HCT116 (cell line): ENCODE measurements at regions not wholly inside any gene's neighbourhood (a gene's known extent, or its start where the extent isn't known, plus 50 kb on each side); places are given as distances from the start of the nearest gene placed in this dataset.

Experiments used
- ATAC-seq: fragments of 200-7000 bp; cut with Tn5 transposase; 2 replicates; pipeline ENCODE4 v1.9.1; 2020; ENCODE audit warnings: mild to moderate bottlenecking, moderate library complexity
- BruUV-seq: library from RNA; stranded (reverse); fragments of 400-500 nt; replicated peaks from 2 replicates; lab custom pipeline; 2021; lab: Mats Ljungman, UMichigan
- CTCF ChIA-PET: fragments of 300-600 bp; sonication (Branson Sonifier 250); formaldehyde crosslinking; loops from one replicate; lab custom pipeline; 2021; ENCODE audit warnings: antibody characterized with exemption; lab: Charles Lee
- POLR2A ChIA-PET: fragments of 300-600, 350-600 bp; sonication (Branson Sonifier 250); formaldehyde crosslinking; loops from one replicate; lab custom pipeline; 2021; ENCODE audit warnings: antibody characterized with exemption; lab: Charles Lee
- RAD21 ChIA-PET, 2 experiments: fragments of 300-600 bp; sonication (Branson Sonifier 250); formaldehyde crosslinking; loops; one replicate each; lab custom pipeline; 2023; ENCODE audit warnings: low total read pairs in 2 of 2; ENCODE audit not compliant: uncharacterized antibody in 2 of 2, unreplicated experiment in 2 of 2, low non-redundant PET in 1 of 2; lab: Charles Lee
- DNase-seq: peaks from one replicate; pipeline ENCODE4 v3.0.0-alpha.2; 2010; ENCODE audit warnings: low read depth, low spot score
- H2AFZ ChIP-seq: fragments of 200-600 bp; shearing (Covaris generic), sonication (generic); 2 replicates; pipeline ENCODE4 v1.6.1; 2017; ENCODE audit warnings: low read depth, mixed run types, mixed read lengths, antibody characterized with exemption, low read length; ENCODE audit not compliant: poor library complexity, severe bottlenecking
- H3K27ac ChIP-seq: 2 replicates; pipeline ENCODE4 v1.5.1; 2012; ENCODE audit warnings: low read depth, low read length
- H3K27me3 ChIP-seq: fragments of 200-600 bp; sonication (generic); 2 replicates; pipeline ENCODE4 v1.6.1; 2016; ENCODE audit warnings: mixed run types, low read length, mixed read lengths; ENCODE audit not compliant: insufficient read depth
- H3K36me3 ChIP-seq, 2 experiments: fragments of 200-500 bp in 1 of 2; fragments of 200-600 bp in 1 of 2; sonication (Bioruptor generic) in 1 of 2; sonication (generic) in 1 of 2; 2 replicates each; pipeline versions ENCODE4 v1.5.1 to v1.6.1; 2014 to 2016; ENCODE audit warnings: low read length in 2 of 2, inconsistent platforms in 1 of 2, mixed read lengths in 1 of 2, mixed run types in 1 of 2; ENCODE audit not compliant: insufficient read depth in 2 of 2, control insufficient read depth in 1 of 2
- H3K4me1 ChIP-seq, 2 experiments: fragments of 200-600 bp in 1 of 2; sonication (generic) in 1 of 2; 2 replicates each; pipeline versions ENCODE4 v1.5.1 to v1.6.1; 2012 to 2017; ENCODE audit warnings: low read length in 2 of 2, inconsistent platforms in 1 of 2, mild to moderate bottlenecking in 1 of 2, mixed read lengths in 1 of 2, mixed run types in 1 of 2, moderate library complexity in 1 of 2; ENCODE audit not compliant: insufficient read depth in 2 of 2, control insufficient read depth in 1 of 2
- H3K4me2 ChIP-seq: fragments of 200-600 bp; sonication (generic); 2 replicates; pipeline ENCODE4 v1.6.1; 2017; ENCODE audit warnings: mixed run types, low read length, mixed read lengths
- H3K4me3 ChIP-seq, 2 experiments: fragments of 200-600 bp in 1 of 2; sonication (generic) in 1 of 2; replicated peaks in 1 of 2; 2 replicates each; pipeline ENCODE4 v1.5.1; 2011 to 2016; ENCODE audit warnings: low read length in 2 of 2, control low read depth in 1 of 2, low read depth in 1 of 2, mild to moderate bottlenecking in 1 of 2, mixed read lengths in 1 of 2, mixed run types in 1 of 2
- H3K79me2 ChIP-seq: fragments of 200-600 bp; sonication (generic); 2 replicates; pipeline ENCODE4 v1.6.1; 2017; ENCODE audit warnings: mild to moderate bottlenecking, mixed run types, low read length, moderate library complexity, mixed read lengths; ENCODE audit not compliant: insufficient read depth
- H3K9ac ChIP-seq: fragments of 200-600 bp; sonication (generic); 2 replicates; pipeline ENCODE4 v1.6.1; 2016; ENCODE audit warnings: low read length, mixed read lengths
- H3K9me2 ChIP-seq: fragments of 200-600 bp; sonication (generic), shearing (Covaris generic); 2 replicates; pipeline ENCODE4 v1.6.1; 2017; ENCODE audit warnings: mixed run types, mild to moderate bottlenecking, moderate library complexity; ENCODE audit not compliant: insufficient read depth
- H3K9me3 ChIP-seq, 2 experiments: fragments of 200-500 bp in 1 of 2; fragments of 200-600 bp in 1 of 2; sonication (Bioruptor generic) in 1 of 2; sonication (generic) in 1 of 2; 2 replicates each; pipeline ENCODE4 v1.6.1; 2014 to 2017; ENCODE audit warnings: low read length in 2 of 2, mixed read lengths in 2 of 2, inconsistent platforms in 1 of 2, low read depth in 1 of 2, mild to moderate bottlenecking in 1 of 2, mixed run types in 1 of 2, moderate library complexity in 1 of 2; ENCODE audit not compliant: control insufficient read depth in 1 of 2, insufficient read depth in 1 of 2
- H4K20me1 ChIP-seq: fragments of 200-600 bp; sonication (generic), shearing (Covaris generic); 2 replicates; pipeline ENCODE4 v1.6.1; 2017; ENCODE audit warnings: mixed run types, mild to moderate bottlenecking, moderate library complexity; ENCODE audit not compliant: insufficient read depth
- ATF3 ChIP-seq: IDR thresholded peaks from 2 replicates; pipeline ENCODE4 v1.6.1; 2012
- CBX3 ChIP-seq: IDR thresholded peaks from 2 replicates; pipeline ENCODE4 v1.6.1; 2012; ENCODE audit warnings: low read depth
- CEBPB ChIP-seq: IDR thresholded peaks from 2 replicates; pipeline ENCODE4 v1.6.1; 2012; ENCODE audit warnings: low read depth
- CTCF ChIP-seq, 3 experiments: fragments of 200-600 bp in 1 of 3; sonication (generic) in 1 of 3; IDR thresholded peaks in 2 of 3; conservative IDR thresholded peaks in 1 of 3; 2 replicates each; pipeline ENCODE4 v1.5.1; 2012 to 2017; ENCODE audit warnings: low read depth in 2 of 3, low read length in 2 of 3, antibody characterized with exemption in 1 of 3, borderline replicate concordance in 1 of 3, control low read depth in 1 of 3, mild to moderate bottlenecking in 1 of 3, mixed read lengths in 1 of 3, mixed run types in 1 of 3, moderate library complexity in 1 of 3; ENCODE audit not compliant: insufficient read depth in 1 of 3
- EGR1 ChIP-seq: IDR thresholded peaks from 2 replicates; pipeline ENCODE4 v1.6.1; 2012; ENCODE audit warnings: low read depth
- POLR2A ChIP-seq: IDR thresholded peaks from 2 replicates; pipeline ENCODE4 v1.7.0; 2011; ENCODE audit warnings: borderline replicate concordance; ENCODE audit not compliant: insufficient read depth, insufficient read length; ENCODE audit errors: extremely low read depth
- TCF7L2 ChIP-seq: IDR thresholded peaks from 2 replicates; pipeline ENCODE4 v1.7.0; 2011; ENCODE audit warnings: borderline replicate concordance, inconsistent platforms; ENCODE audit not compliant: insufficient read depth, insufficient read length; ENCODE audit errors: extremely low read depth
- ZFX ChIP-seq: fragments of 450-650 bp; IDR thresholded peaks from 2 replicates; pipeline ENCODE4 v1.6.1; 2017
- intact Hi-C: fragments of 100-400 bp; cut with micrococcal nuclease; formaldehyde crosslinking; loops from 2 replicates; pipeline ENCODE4 v1.10.0; 2022

DNA sequence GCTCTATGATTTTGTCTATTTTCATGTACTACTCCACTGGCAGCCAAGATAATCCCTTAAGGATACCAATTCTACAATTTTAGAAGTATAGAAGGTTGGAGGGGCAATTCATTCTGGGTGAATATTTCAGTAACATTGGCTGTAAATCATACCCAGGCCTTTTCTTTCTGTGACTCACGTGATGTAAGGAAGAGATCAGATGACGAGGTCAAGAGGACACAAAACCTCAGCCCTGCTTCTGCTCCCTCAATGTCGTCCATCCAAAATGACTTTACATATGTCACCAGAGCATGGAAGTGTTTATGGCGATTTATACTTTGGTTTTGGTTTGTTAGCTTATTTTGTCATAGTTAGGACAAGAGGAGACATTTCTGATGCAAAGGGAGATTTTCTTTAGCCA, 70.7 kb upstream of the SLC4A4 start:
- ChIA-PET CTCF (no interaction called here), RAD21 (no interaction called here), POLR2A (no interaction called here)
- Histone ChIP-seq H3K36me3 (no peaks in the 10 kb centered on the region), H3K27me3 (0 out of 2 replicates have a peak, but pooled peaks cover 1% of the 10 kb centered on the region), H4K20me1 (no peaks in the 10 kb centered on the region), H2AFZ (no peak overlapping the region), H3K27ac (no peak overlapping the region), H3K4me3 (no peak overlapping the region), H3K9ac (no peak overlapping the region), H3K9me2 (no peaks in the 10 kb centered on the region), H3K4me1 (no peaks in the 10 kb centered on the region), H3K79me2 (no peaks in the 10 kb centered on the region), H3K9me3 (no peaks in the 10 kb centered on the region), H3K4me2 (no peak overlapping the region)
- TF ChIP-seq TCF7L2 (no peak), CBX3 (no peak)
- no TSS peak for BruUV-seq
- ATAC-seq (no peak), DNase-seq (no peak)
- intact Hi-C loops: no loop called here

DNA sequence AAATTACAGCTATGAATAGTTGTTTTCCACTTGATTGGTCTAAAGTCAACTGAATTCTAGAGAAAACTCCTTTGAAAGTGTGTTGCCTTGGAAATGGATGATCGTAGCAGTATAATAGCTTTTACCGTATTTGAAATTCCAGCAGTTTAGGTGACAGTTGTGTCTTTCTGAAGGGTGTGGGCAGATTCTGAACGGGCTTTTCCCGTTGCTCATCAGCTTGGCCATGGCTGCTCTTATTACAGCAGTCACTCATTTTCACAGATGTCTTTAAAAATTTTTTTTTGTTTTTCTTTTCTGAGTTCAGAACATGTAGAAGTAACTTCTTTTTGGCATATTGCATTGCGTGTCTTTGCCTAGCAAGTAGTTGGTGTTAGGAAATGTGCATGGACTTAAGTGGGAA, 69.6 kb upstream of the SLC4A4 start:
- Histone ChIP-seq H3K27ac (no peak overlapping the region), H4K20me1 (no peaks in the 10 kb centered on the region), H3K79me2 (no peaks in the 10 kb centered on the region), H3K36me3 (no peaks in the 10 kb centered on the region), H2AFZ (no peak overlapping the region), H3K4me2 (no peak overlapping the region), H3K9ac (no peak overlapping the region), H3K9me3 (no peaks in the 10 kb centered on the region), H3K4me3 (no peak overlapping the region), H3K4me1 (no peaks in the 10 kb centered on the region), H3K27me3 (no peaks in the 10 kb centered on the region; the same call in 1 of the 2 replicates), H3K9me2 (no peaks in the 10 kb centered on the region)
- ChIA-PET RAD21 (no interaction called here), CTCF (no interaction called here), POLR2A (no interaction called here)
- intact Hi-C loops: no loop called here
- ATAC-seq: no peak
- no peak for DNase-seq
- no TSS peak for BruUV-seq
- TF ChIP-seq ZFX (no peak), POLR2A (no peak), ATF3 (no peak), CTCF (IDR thresholded peaks at IDR 0.05 in 2 of 3, conservative IDR thresholded peaks at IDR 0.05 in 1 of 3; ENCODE audit: borderline replicate concordance in 1 of 3, insufficient read depth in 1 of 3, low read depth in 2 of 3, low read length in 2 of 3) (no peak), CEBPB (no peak), TCF7L2 (no peak), EGR1 (no peak)
